ENCODE measurements at regions not wholly inside any gene's neighbourhood (a gene's known extent, or its start where the extent isn't known, plus 50 kb on each side); places are given as distances from the start of the nearest gene placed in this dataset.
"Not testable (repeated sequence)": the region's sequence is repeated elsewhere in the genome, so short reads cannot be mapped to it uniquely, and the experiment has no call there.

- DNase-seq (ENCODE audit: low read depth in 1 of 2, low spot score in 2 of 2); H3K4ac ChIP-seq (replicated peaks; ENCODE audit: insufficient read length, low read depth, low read length); H2BK120ac ChIP-seq (replicated peaks; ENCODE audit: low read depth, low read length); H4K8ac ChIP-seq (ENCODE audit: extremely low read depth, insufficient read depth, low read length); H3K79me2 ChIP-seq (ENCODE audit: control insufficient read depth in 1 of 2, insufficient read depth in 2 of 2, low read length in 2 of 2); H3K4me2 ChIP-seq (ENCODE audit: insufficient read depth in 1 of 2, low read depth in 2 of 2, low read length in 2 of 2); H2AFZ ChIP-seq (ENCODE audit: low read length); H3K36me3 ChIP-seq (ENCODE audit: control insufficient read depth in 2 of 4, insufficient read depth in 4 of 4, low read length in 3 of 4); H4K5ac ChIP-seq (ENCODE audit: insufficient read length, low read depth, low read length); H4K20me1 ChIP-seq (replicated peaks in 1 of 2; ENCODE audit: control insufficient read depth in 1 of 2, insufficient read depth in 2 of 2, low read length in 2 of 2); H3K23ac ChIP-seq (ENCODE audit: insufficient read length); H3K18ac ChIP-seq (ENCODE audit: extremely low read depth, low read length); H2BK15ac ChIP-seq (ENCODE audit: low read length); H3K23me2 ChIP-seq (ENCODE audit: low read depth, low read length); H3K9ac ChIP-seq (replicated peaks in 1 of 4; ENCODE audit: extremely low read depth in 1 of 4, low read depth in 3 of 4, low read length in 3 of 4); H3K27me3 ChIP-seq (replicated peaks in 1 of 4; ENCODE audit: control insufficient read depth in 3 of 4, extremely low read depth in 1 of 4, insufficient read depth in 3 of 4, low read length in 3 of 4); H2BK5ac ChIP-seq (ENCODE audit: low read depth, low read length); H3K4me1 ChIP-seq (replicated peaks in 1 of 4; ENCODE audit: control insufficient read depth in 3 of 4, insufficient read depth in 4 of 4, low read length in 3 of 4); H2BK20ac ChIP-seq (ENCODE audit: low read length); POLR2A ChIA-PET (ENCODE audit: partially characterized antibody); H3K4me3 ChIP-seq (ENCODE audit: extremely low read depth in 1 of 4, insufficient read depth in 2 of 4, low read depth in 3 of 4, low read length in 4 of 4); H3K9me3 ChIP-seq (ENCODE audit: insufficient read depth in 2 of 2, low read depth in 1 of 2, low read length in 1 of 2); H2AK5ac ChIP-seq (ENCODE audit: low read depth, low read length); H2BK12ac ChIP-seq (ENCODE audit: low read depth, low read length); H3K14ac ChIP-seq (ENCODE audit: insufficient read length); H4K91ac ChIP-seq (replicated peaks; ENCODE audit: insufficient read length, low read length); FAIRE-seq; H3K79me1 ChIP-seq (ENCODE audit: low read depth, low read length); H3K56ac ChIP-seq (replicated peaks; ENCODE audit: insufficient read length, low read depth, low read length); H3K27ac ChIP-seq (ENCODE audit: low read depth, low read length): not testable (repeated sequence)
- CTCF ChIA-PET (ENCODE audit: partially characterized antibody), result interaction anchor here (0.8 kb wide), 1 partner anchor 104 kb away, joined by 3 read pairs; no protein-coding TSS in a partner anchor
- WGBS, 2 experiments (ENCODE audit: extremely low coverage in 1 of 2, insufficient coverage in 1 of 2, insufficient read length in 1 of 2, insufficient replicate concordance in 2 of 2, low coverage in 1 of 2, low lambda C conversion rate in 2 of 2, missing lambda C conversion rate in 1 of 2), result 95% methylated on average over 3 of the region's 3 CpGs; no CpG with 5 or more reads in 1 of the 2 experiments
Measured at GRCh38 chr4:9636411-9636810, 145.0 kb upstream of the DRD5 start.

All from H1 (cell line).